ENCODE measurements at regions not wholly inside any gene's neighbourhood (a gene's known extent, or its start where the extent isn't known, plus 50 kb on each side); places are given as distances from the start of the nearest gene placed in this dataset.

GRCh38 chr2:11932048-11932512 is 185.6 kb downstream of the LPIN1 start:
- TF ChIP-seq, protein P1, sequence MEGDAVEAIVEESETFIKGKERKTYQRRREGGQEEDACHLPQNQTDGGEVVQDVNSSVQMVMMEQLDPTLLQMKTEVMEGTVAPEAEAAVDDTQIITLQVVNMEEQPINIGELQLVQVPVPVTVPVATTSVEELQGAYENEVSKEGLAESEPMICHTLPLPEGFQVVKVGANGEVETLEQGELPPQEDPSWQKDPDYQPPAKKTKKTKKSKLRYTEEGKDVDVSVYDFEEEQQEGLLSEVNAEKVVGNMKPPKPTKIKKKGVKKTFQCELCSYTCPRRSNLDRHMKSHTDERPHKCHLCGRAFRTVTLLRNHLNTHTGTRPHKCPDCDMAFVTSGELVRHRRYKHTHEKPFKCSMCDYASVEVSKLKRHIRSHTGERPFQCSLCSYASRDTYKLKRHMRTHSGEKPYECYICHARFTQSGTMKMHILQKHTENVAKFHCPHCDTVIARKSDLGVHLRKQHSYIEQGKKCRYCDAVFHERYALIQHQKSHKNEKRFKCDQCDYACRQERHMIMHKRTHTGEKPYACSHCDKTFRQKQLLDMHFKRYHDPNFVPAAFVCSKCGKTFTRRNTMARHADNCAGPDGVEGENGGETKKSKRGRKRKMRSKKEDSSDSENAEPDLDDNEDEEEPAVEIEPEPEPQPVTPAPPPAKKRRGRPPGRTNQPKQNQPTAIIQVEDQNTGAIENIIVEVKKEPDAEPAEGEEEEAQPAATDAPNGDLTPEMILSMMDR (IDR thresholded peaks at IDR 0.05; ENCODE audit: low read depth, low read length, poor library complexity, severe bottlenecking), result no peak
- no peak for TF ChIP-seq EZH2phosphoT487 (IDR thresholded peaks at IDR 0.05; ENCODE audit: borderline replicate concordance, low read length)
